ENCODE measurements at regions not wholly inside any gene's neighbourhood (a gene's known extent, or its start where the extent isn't known, plus 50 kb on each side); places are given as distances from the start of the nearest gene placed in this dataset.

DNA sequence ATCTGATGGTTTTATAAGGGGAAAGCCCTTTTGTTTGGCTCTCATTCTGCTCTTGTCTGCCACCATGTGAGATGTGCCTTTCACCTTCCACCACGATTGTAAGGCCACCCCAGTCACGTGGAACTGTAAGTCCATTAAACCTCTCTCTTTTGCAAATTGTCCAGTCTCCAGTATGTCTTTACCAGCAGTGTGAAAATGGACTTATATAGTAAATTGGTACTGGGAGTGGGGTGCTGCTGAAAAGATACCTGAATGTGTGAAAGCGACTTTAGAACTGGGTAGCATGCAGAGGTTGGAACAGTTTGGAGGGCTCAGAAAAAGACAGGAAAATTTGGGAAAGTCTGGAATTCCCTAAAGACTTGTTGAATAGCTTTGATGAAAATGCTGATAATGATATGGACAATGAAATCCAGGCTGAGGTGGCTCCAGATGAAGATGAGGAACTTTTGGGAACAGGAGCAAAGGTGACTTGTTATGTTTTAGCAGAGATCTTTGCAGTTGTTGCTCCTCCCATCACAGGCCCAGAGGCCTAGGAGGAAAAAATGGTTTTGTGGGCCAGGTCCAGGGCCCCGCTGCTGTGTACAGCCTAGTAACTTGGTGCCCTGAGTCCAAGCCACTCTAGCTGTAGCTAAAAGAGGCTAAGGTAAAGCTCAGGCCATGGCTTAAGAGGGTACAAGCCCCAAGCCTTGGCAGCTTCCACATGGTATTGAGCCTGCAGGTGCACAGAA, 275.7 kb upstream of the NPSR1 start:
- TF ChIP-seq EGR1 (IDR thresholded peaks at IDR 0.05) (no peak), CREB1 (IDR thresholded peaks at IDR 0.05; ENCODE audit: low read depth) (no peak), TEAD4 (IDR thresholded peaks at IDR 0.05) (no peak), RAD21 (IDR thresholded peaks at IDR 0.05; ENCODE audit: low read depth) (no peak), NFIC (IDR thresholded peaks at IDR 0.05) (no peak), CEBPB (IDR thresholded peaks at IDR 0.05) (no peak), ZBTB7A (IDR thresholded peaks at IDR 0.05; ENCODE audit: low read depth) (no peak), TCF12 (IDR thresholded peaks at IDR 0.05; ENCODE audit: low read depth) (no peak), FOXM1 (IDR thresholded peaks at IDR 0.05; ENCODE audit: borderline replicate concordance, low read depth) (no peak), TAF1 (IDR thresholded peaks at IDR 0.05; ENCODE audit: low read depth) (no peak), EP300 (IDR thresholded peaks at IDR 0.05; ENCODE audit: borderline replicate concordance) (no peak), YY1 (IDR thresholded peaks at IDR 0.05; ENCODE audit: low read depth) (no peak)
- TF ChIP-seq, protein P1, sequence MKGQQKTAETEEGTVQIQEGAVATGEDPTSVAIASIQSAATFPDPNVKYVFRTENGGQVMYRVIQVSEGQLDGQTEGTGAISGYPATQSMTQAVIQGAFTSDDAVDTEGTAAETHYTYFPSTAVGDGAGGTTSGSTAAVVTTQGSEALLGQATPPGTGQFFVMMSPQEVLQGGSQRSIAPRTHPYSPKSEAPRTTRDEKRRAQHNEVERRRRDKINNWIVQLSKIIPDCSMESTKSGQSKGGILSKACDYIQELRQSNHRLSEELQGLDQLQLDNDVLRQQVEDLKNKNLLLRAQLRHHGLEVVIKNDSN (IDR thresholded peaks at IDR 0.05): no peak
- TF ChIP-seq, protein P2, sequence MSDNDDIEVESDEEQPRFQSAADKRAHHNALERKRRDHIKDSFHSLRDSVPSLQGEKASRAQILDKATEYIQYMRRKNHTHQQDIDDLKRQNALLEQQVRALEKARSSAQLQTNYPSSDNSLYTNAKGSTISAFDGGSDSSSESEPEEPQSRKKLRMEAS (IDR thresholded peaks at IDR 0.05): no peak
- TF ChIP-seq, protein P3, sequence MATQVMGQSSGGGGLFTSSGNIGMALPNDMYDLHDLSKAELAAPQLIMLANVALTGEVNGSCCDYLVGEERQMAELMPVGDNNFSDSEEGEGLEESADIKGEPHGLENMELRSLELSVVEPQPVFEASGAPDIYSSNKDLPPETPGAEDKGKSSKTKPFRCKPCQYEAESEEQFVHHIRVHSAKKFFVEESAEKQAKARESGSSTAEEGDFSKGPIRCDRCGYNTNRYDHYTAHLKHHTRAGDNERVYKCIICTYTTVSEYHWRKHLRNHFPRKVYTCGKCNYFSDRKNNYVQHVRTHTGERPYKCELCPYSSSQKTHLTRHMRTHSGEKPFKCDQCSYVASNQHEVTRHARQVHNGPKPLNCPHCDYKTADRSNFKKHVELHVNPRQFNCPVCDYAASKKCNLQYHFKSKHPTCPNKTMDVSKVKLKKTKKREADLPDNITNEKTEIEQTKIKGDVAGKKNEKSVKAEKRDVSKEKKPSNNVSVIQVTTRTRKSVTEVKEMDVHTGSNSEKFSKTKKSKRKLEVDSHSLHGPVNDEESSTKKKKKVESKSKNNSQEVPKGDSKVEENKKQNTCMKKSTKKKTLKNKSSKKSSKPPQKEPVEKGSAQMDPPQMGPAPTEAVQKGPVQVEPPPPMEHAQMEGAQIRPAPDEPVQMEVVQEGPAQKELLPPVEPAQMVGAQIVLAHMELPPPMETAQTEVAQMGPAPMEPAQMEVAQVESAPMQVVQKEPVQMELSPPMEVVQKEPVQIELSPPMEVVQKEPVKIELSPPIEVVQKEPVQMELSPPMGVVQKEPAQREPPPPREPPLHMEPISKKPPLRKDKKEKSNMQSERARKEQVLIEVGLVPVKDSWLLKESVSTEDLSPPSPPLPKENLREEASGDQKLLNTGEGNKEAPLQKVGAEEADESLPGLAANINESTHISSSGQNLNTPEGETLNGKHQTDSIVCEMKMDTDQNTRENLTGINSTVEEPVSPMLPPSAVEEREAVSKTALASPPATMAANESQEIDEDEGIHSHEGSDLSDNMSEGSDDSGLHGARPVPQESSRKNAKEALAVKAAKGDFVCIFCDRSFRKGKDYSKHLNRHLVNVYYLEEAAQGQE (IDR thresholded peaks at IDR 0.05; ENCODE audit: low read depth): no peak

DNA sequence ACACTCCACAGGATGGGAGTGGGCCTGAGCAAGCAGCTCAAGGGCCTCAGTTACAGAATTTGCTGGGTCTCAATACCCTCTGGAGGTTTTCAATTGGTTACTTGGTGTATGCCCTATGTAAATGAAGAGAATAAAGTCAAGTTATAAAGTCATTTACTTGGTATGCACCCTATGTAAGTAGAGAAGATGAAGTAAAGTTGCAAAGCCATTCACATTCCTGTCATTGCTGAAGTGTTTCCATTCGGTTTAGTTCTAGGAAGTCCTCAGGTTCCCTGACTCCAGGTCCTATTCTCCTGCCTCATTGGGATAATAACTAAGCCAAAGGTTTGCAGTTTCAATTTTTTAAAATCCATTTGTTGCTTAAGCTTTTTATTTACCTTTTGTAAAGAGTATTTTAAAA, 272.6 kb upstream of the NPSR1 start:
- TF ChIP-seq, protein P3 (IDR thresholded peaks at IDR 0.05; ENCODE audit: low read depth): no peak
- TF ChIP-seq EP300 (IDR thresholded peaks at IDR 0.05; ENCODE audit: borderline replicate concordance): no peak
- TF ChIP-seq, protein P2 (IDR thresholded peaks at IDR 0.05): no peak
- TF ChIP-seq CREB1 (IDR thresholded peaks at IDR 0.05; ENCODE audit: low read depth): no peak
- no peak for TF ChIP-seq YY1 (IDR thresholded peaks at IDR 0.05; ENCODE audit: low read depth)
- TF ChIP-seq TAF1 (IDR thresholded peaks at IDR 0.05; ENCODE audit: low read depth): no peak
- TF ChIP-seq TEAD4 (IDR thresholded peaks at IDR 0.05): no peak
- no peak for TF ChIP-seq EGR1 (IDR thresholded peaks at IDR 0.05)
- TF ChIP-seq ZBTB7A (IDR thresholded peaks at IDR 0.05; ENCODE audit: low read depth): no peak
- no peak for TF ChIP-seq TCF12 (IDR thresholded peaks at IDR 0.05; ENCODE audit: low read depth)
- no peak for TF ChIP-seq RAD21 (IDR thresholded peaks at IDR 0.05; ENCODE audit: low read depth)
- TF ChIP-seq, protein P1 (IDR thresholded peaks at IDR 0.05): no peak
- TF ChIP-seq NFIC (IDR thresholded peaks at IDR 0.05): no peak
- TF ChIP-seq CEBPB (IDR thresholded peaks at IDR 0.05): no peak
- no peak for TF ChIP-seq FOXM1 (IDR thresholded peaks at IDR 0.05; ENCODE audit: borderline replicate concordance, low read depth)

DNA sequence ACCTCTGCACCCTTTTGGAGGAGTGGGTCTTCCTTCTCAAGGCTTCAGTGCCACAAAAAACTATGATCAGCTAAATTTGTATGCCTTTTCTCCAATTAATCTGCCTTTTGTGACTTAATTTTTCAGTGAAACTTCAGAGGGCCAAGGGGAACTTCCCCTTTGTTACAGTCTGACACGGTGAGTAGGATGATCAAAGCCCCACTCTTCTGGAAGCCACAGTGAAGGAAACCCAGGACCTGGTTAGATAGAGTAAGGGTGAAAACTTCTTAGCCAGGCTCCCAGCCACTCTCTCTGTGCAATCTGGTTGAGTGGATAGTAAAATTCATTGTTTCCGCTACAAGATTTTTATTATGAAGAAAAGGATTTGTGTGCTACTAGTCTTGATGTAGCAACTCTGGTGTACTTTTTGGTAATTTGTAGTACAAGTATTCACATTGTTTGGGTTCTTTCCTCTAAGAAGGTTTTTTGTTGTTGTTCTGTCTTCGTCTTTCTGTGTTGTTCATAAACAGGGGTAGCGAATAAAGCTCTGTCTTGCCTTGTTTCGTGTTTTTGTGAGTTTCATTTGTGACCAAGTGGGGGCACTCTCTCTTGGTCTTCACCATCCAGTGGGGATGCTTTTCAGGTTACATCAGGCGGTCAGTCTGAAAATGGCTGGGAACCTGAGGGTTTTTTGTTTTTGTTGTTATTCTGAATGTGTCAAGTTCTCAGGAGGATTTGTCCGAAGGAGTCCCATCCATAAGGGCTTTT, 268.5 kb upstream of the NPSR1 start:
- TF ChIP-seq RAD21 (IDR thresholded peaks at IDR 0.05; ENCODE audit: low read depth): no peak
- TF ChIP-seq NFIC (IDR thresholded peaks at IDR 0.05): no peak
- TF ChIP-seq EGR1 (IDR thresholded peaks at IDR 0.05): no peak
- no peak for TF ChIP-seq ZBTB7A (IDR thresholded peaks at IDR 0.05; ENCODE audit: low read depth)
- no peak for TF ChIP-seq FOXM1 (IDR thresholded peaks at IDR 0.05; ENCODE audit: borderline replicate concordance, low read depth)
- TF ChIP-seq, protein P1 (IDR thresholded peaks at IDR 0.05): no peak

DNA sequence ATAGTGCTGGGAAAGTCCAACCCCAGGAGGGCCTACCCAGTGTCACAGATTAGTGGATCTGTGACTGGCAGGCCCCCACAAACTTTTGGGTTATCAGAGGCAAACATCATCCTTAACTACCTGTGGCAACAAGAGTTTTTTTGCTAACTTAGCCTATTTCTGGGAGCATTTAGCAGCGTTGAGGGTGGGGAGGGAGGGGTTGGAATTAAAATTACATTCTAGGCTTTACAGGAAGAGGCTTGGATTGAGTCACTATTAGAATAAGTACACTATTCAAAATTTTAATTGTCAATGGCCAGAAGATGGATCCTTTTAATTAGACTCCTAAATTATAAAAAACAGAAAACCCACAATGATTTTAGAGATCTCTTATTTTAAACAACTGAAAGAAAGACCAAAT, 267.9 kb upstream of the NPSR1 start:
- TF ChIP-seq YY1 (IDR thresholded peaks at IDR 0.05; ENCODE audit: low read depth): no peak
- TF ChIP-seq TEAD4 (IDR thresholded peaks at IDR 0.05): no peak
- TF ChIP-seq, protein P1 (IDR thresholded peaks at IDR 0.05): no peak
- TF ChIP-seq FOXM1 (IDR thresholded peaks at IDR 0.05; ENCODE audit: borderline replicate concordance, low read depth): no peak
- no peak for TF ChIP-seq NFIC (IDR thresholded peaks at IDR 0.05)
- TF ChIP-seq ZBTB7A (IDR thresholded peaks at IDR 0.05; ENCODE audit: low read depth): no peak
- TF ChIP-seq RAD21 (IDR thresholded peaks at IDR 0.05; ENCODE audit: low read depth): no peak
